ENCODE measurements at regions not wholly inside any gene's neighbourhood (a gene's known extent, or its start where the extent isn't known, plus 50 kb on each side); places are given as distances from the start of the nearest gene placed in this dataset.

GRCh38 chr15:31563421-31563820 lies 236.8 kb downstream of the KLF13 start:
- Mint-ChIP-seq H3K36me3 (ENCODE audit: insufficient read depth, unreplicated experiment) (no peaks in the 10 kb centered on the region), H3K27ac (ENCODE audit: unreplicated experiment) (no peak overlapping the region), H3K4me1 (ENCODE audit: low read depth, unreplicated experiment) (no peaks in the 10 kb centered on the region), H3K27me3 (ENCODE audit: insufficient read depth, unreplicated experiment) (peaks cover 9% of the 10 kb centered on the region), H3K4me3 (ENCODE audit: unreplicated experiment) (no peak overlapping the region), H3K9me3 (ENCODE audit: unreplicated experiment) (no peaks in the 10 kb centered on the region)
- BruUV-seq (replicated peaks) = no TSS peak
- no peaks in the 10 kb centered on the region for H3K27me3 ChIP-seq (replicated peaks; ENCODE audit: control insufficient read depth, insufficient read depth, low read length)
- no peak for DNase-seq
- CTCF ChIA-PET = no interaction called here
- POLR2A ChIA-PET = no interaction called here
- H3K4me1 ChIP-seq = no peaks in the 10 kb centered on the region
- no peaks in the 10 kb centered on the region for H3K36me3 ChIP-seq (ENCODE audit: control insufficient read depth, insufficient read depth, low read length)
- intact Hi-C loops (cut with micrococcal nuclease; ENCODE audit: unreplicated experiment) = no loop called here
- TF ChIP-seq, protein P1, sequence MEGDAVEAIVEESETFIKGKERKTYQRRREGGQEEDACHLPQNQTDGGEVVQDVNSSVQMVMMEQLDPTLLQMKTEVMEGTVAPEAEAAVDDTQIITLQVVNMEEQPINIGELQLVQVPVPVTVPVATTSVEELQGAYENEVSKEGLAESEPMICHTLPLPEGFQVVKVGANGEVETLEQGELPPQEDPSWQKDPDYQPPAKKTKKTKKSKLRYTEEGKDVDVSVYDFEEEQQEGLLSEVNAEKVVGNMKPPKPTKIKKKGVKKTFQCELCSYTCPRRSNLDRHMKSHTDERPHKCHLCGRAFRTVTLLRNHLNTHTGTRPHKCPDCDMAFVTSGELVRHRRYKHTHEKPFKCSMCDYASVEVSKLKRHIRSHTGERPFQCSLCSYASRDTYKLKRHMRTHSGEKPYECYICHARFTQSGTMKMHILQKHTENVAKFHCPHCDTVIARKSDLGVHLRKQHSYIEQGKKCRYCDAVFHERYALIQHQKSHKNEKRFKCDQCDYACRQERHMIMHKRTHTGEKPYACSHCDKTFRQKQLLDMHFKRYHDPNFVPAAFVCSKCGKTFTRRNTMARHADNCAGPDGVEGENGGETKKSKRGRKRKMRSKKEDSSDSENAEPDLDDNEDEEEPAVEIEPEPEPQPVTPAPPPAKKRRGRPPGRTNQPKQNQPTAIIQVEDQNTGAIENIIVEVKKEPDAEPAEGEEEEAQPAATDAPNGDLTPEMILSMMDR (IDR thresholded peaks at IDR 0.05; ENCODE audit: insufficient read depth in 1 of 2, low read depth in 1 of 2, low read length in 1 of 2, severe bottlenecking in 1 of 2, unreplicated experiment in 1 of 2) = no peak
- no peaks in the 10 kb centered on the region for H3K9me3 ChIP-seq
- H3K4me3 ChIP-seq (ENCODE audit: low read depth, low read length) = no peak overlapping the region

- Histone ChIP-seq H3K9me3 (no peaks in the 10 kb centered on the region), H3K36me3 (ENCODE audit: control insufficient read depth, insufficient read depth, low read length) (no peaks in the 10 kb centered on the region), H3K4me1 (no peaks in the 10 kb centered on the region), H3K4me3 (ENCODE audit: low read depth, low read length) (no peak overlapping the region), H3K27me3 (replicated peaks; ENCODE audit: control insufficient read depth, insufficient read depth, low read length) (no peaks in the 10 kb centered on the region)
- H3K4me1 Mint-ChIP-seq (ENCODE audit: low read depth, unreplicated experiment) = no peaks in the 10 kb centered on the region
- CTCF ChIA-PET = no interaction called here
- intact Hi-C loops (cut with micrococcal nuclease; ENCODE audit: unreplicated experiment) = no loop called here
- H3K27me3 Mint-ChIP-seq (ENCODE audit: insufficient read depth, unreplicated experiment) = peaks cover 11% of the 10 kb centered on the region
- POLR2A ChIA-PET = no interaction called here
- DNase-seq = no peak
- H3K9me3 Mint-ChIP-seq (ENCODE audit: unreplicated experiment) = no peaks in the 10 kb centered on the region
- TF ChIP-seq, protein P1 (IDR thresholded peaks at IDR 0.05; ENCODE audit: insufficient read depth in 1 of 2, low read depth in 1 of 2, low read length in 1 of 2, severe bottlenecking in 1 of 2, unreplicated experiment in 1 of 2) = no peak
- BruUV-seq (replicated peaks) = no TSS peak
- H3K4me3 Mint-ChIP-seq (ENCODE audit: unreplicated experiment) = no peak overlapping the region
- no peak overlapping the region for H3K27ac Mint-ChIP-seq (ENCODE audit: unreplicated experiment)
- H3K36me3 Mint-ChIP-seq (ENCODE audit: insufficient read depth, unreplicated experiment) = no peaks in the 10 kb centered on the region
Observed at GRCh38 chr15:31567861-31568260, 241.2 kb downstream of the KLF13 start.

DNA sequence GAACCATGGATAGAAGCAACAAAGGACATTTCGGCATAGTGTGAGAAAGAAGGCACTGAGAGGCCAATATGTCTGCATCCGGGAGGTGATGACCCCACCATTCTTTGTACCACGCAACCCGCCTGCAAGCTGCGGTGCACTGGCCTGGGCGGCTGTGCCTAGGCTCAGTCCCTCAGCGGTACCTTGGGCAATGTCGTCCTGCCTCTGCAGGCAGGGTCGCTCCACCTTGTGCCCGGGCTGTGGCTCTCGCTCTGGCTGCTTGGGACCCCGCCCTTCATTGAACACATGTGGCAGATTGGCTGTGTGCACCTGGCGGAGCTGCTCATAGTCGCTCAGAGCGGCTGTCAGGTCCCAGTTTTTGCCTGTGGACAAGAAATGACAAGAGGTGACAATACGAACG lies 243.2 kb downstream of the KLF13 start:
- Mint-ChIP-seq H3K4me1 (ENCODE audit: low read depth, unreplicated experiment) (no peaks in the 10 kb centered on the region), H3K27me3 (ENCODE audit: insufficient read depth, unreplicated experiment) (peaks cover 17% of the 10 kb centered on the region), H3K9me3 (ENCODE audit: unreplicated experiment) (no peaks in the 10 kb centered on the region), H3K36me3 (ENCODE audit: insufficient read depth, unreplicated experiment) (no peaks in the 10 kb centered on the region), H3K27ac (ENCODE audit: unreplicated experiment) (no peak overlapping the region), H3K4me3 (ENCODE audit: unreplicated experiment) (no peak overlapping the region)
- ChIA-PET CTCF (no interaction called here), POLR2A (no interaction called here)
- no peaks in the 10 kb centered on the region for H3K27me3 ChIP-seq (replicated peaks; ENCODE audit: control insufficient read depth, insufficient read depth, low read length)
- H3K4me1 ChIP-seq = no peaks in the 10 kb centered on the region
- no TSS peak for BruUV-seq (replicated peaks)
- DNase-seq = no peak
- intact Hi-C loops (cut with micrococcal nuclease; ENCODE audit: unreplicated experiment) = no loop called here
- H3K36me3 ChIP-seq (ENCODE audit: control insufficient read depth, insufficient read depth, low read length) = no peaks in the 10 kb centered on the region
- no peak overlapping the region for H3K4me3 ChIP-seq (ENCODE audit: low read depth, low read length)
- H3K9me3 ChIP-seq = no peaks in the 10 kb centered on the region
- TF ChIP-seq, protein P1 (IDR thresholded peaks at IDR 0.05; ENCODE audit: insufficient read depth in 1 of 2, low read depth in 1 of 2, low read length in 1 of 2, severe bottlenecking in 1 of 2, unreplicated experiment in 1 of 2) = no peak
